K562 (cell line): ENCODE measurements at regions not wholly inside any gene's neighbourhood (a gene's known extent, or its start where the extent isn't known, plus 50 kb on each side); places are given as distances from the start of the nearest gene placed in this dataset.

Experiments
- ATAC-seq: fragments of 200-7000 bp; cut with Tn5 transposase; 3 replicates; pipeline ENCODE4 v1.9.1; 2020; ENCODE audit warnings: moderate library complexity
- BruUV-seq: library from RNA; stranded (reverse); fragments of 400-500 nt; replicated peaks from 2 replicates; lab custom pipeline; 2021; lab: Mats Ljungman, UMichigan
- CTCF ChIA-PET: fragments of 300-600 bp; formaldehyde crosslinking; extraction: SDS; loops from one replicate; lab custom pipeline; 2021; ENCODE audit warnings: low intra/inter-chr PET ratio; lab: Yijun Ruan, JAX
- POLR2A ChIA-PET: fragments of 300-600, 350-650 bp; sonication (Branson Sonifier 250); formaldehyde crosslinking; extraction: SDS; loops from one replicate; lab custom pipeline; 2021; ENCODE audit warnings: antibody characterized with exemption, inconsistent platforms; lab: Yijun Ruan, JAX
- DNase-seq, 4 experiments: peaks; one replicate each; pipeline versions ENCODE4 v3.0.0 to v3.0.0-alpha.2; 2011 to 2018; ENCODE audit warnings: low spot score in 3 of 4, mixed read lengths in 3 of 4; ENCODE audit errors: extremely low read depth in 1 of 4
- FAIRE-seq: peaks from 2 replicates; lab custom pipeline; 2011; peaks lifted over from hg19 to GRCh38; lab: Jason Lieb, UNC
- H2AFZ ChIP-seq: 2 replicates; pipeline ENCODE4 v1.6.0; 2011; ENCODE audit warnings: low read depth, low read length, control low read depth, inconsistent platforms
- H3K27ac ChIP-seq: fragments of 200-600 bp; 3 replicates; pipeline ENCODE4 v1.8.0; 2011; ENCODE audit warnings: low read depth, mild to moderate bottlenecking, control low read depth, inconsistent platforms, low read length, moderate library complexity, mixed read lengths; ENCODE audit errors: extremely low read depth
- H3K27me3 ChIP-seq, 2 experiments: fragments of 300-600 bp in 1 of 2; 2 replicates in 1 of 2; 3 replicates in 1 of 2; pipeline versions ENCODE4 v1.6.0 to v1.8.0; 2011; ENCODE audit warnings: inconsistent platforms in 2 of 2, low read length in 2 of 2, mild to moderate bottlenecking in 1 of 2, mixed read lengths in 1 of 2, moderate library complexity in 1 of 2; ENCODE audit not compliant: control insufficient read depth in 2 of 2, insufficient read depth in 2 of 2
- H3K36me3 ChIP-seq: fragments of 300-600 bp; 3 replicates; pipeline ENCODE4 v1.8.0; 2011; ENCODE audit warnings: mild to moderate bottlenecking, low read length, inconsistent platforms; ENCODE audit not compliant: control insufficient read depth, insufficient read depth
- H3K4me1 ChIP-seq, 2 experiments: fragments of 200-600 bp in 1 of 2; replicated peaks in 1 of 2; 2 replicates in 1 of 2; 3 replicates in 1 of 2; pipeline versions ENCODE4 v1.5.1 to v1.8.0; 2011; ENCODE audit warnings: inconsistent platforms in 2 of 2, low read length in 2 of 2, mild to moderate bottlenecking in 1 of 2, mixed read lengths in 1 of 2, moderate library complexity in 1 of 2; ENCODE audit not compliant: control insufficient read depth in 2 of 2, insufficient read depth in 2 of 2
- H3K4me2 ChIP-seq: 2 replicates; pipeline ENCODE4 v1.6.1; 2011; ENCODE audit warnings: low read length, control low read depth, inconsistent platforms, mixed read lengths; ENCODE audit not compliant: insufficient read depth
- H3K4me3 ChIP-seq: fragments of 200-600 bp; sonication (generic), shearing (Covaris generic); 2 replicates; pipeline ENCODE4 v1.5.1; 2016; ENCODE audit warnings: control low read depth, inconsistent platforms
- H3K79me2 ChIP-seq: fragments of 200-600 bp; 3 replicates; pipeline ENCODE4 v1.8.0; 2011; ENCODE audit warnings: low read length, inconsistent platforms; ENCODE audit not compliant: control insufficient read depth, insufficient read depth
- H3K9ac ChIP-seq, 2 experiments: 2 replicates each; pipeline versions ENCODE4 v1.6.0 to v1.6.1; 2011; ENCODE audit warnings: low read depth in 2 of 2, low read length in 2 of 2, control low read depth in 1 of 2, inconsistent platforms in 1 of 2, mild to moderate bottlenecking in 1 of 2, mixed read lengths in 1 of 2; ENCODE audit not compliant: insufficient read depth in 1 of 2
- H3K9me1 ChIP-seq: one replicate; pipeline ENCODE4 v1.6.0; 2011; ENCODE audit warnings: inconsistent platforms, mild to moderate bottlenecking, low read length, moderate library complexity; ENCODE audit not compliant: control insufficient read depth, insufficient read depth
- H3K9me3 ChIP-seq: replicated peaks from 2 replicates; pipeline ENCODE4 v1.5.1; 2011; ENCODE audit warnings: low read depth, low read length, inconsistent platforms; ENCODE audit not compliant: control insufficient read depth, insufficient read depth
- H4K20me1 ChIP-seq: replicated peaks from 2 replicates; pipeline ENCODE4 v1.6.1; 2011; ENCODE audit warnings: low read length, inconsistent platforms, mixed read lengths; ENCODE audit not compliant: control insufficient read depth, insufficient read depth
- ASH1L ChIP-seq: fragments of 450-650 bp; IDR thresholded peaks from 2 replicates; pipeline ENCODE4 v1.6.1; 2018; ENCODE audit warnings: borderline replicate concordance, mild to moderate bottlenecking, low read depth; ENCODE audit not compliant: partially characterized antibody
- CREBBP ChIP-seq: IDR thresholded peaks from one replicate; pipeline ENCODE4 v1.6.1; 2012; ENCODE audit warnings: low read depth, mild to moderate bottlenecking, control low read depth, inconsistent platforms, low read length
- EP300 ChIP-seq: IDR thresholded peaks from 2 replicates; pipeline ENCODE4 v1.6.1; 2012; ENCODE audit warnings: low read length, improper control_type of control experiment
- FOSL1 ChIP-seq: fragments of 200-800 bp; sonication (Bioruptor generic); conservative IDR thresholded peaks from 2 replicates; pipeline ENCODE4 v1.6.1; 2016; ENCODE audit warnings: missing genetic modification characterization, missing compliant biosample characterization
- MEF2D ChIP-seq: conservative IDR thresholded peaks from 2 replicates; pipeline ENCODE4 v1.6.1; 2016; ENCODE audit warnings: low read depth, missing genetic modification characterization, missing compliant biosample characterization
- PYGO2 ChIP-seq: fragments of 450-650 bp; IDR thresholded peaks from 2 replicates; pipeline ENCODE4 v1.6.1; 2016; ENCODE audit warnings: mild to moderate bottlenecking, missing genetic modification characterization, moderate library complexity, missing compliant biosample characterization
- TAF1 ChIP-seq: IDR thresholded peaks from 2 replicates; pipeline ENCODE4 v1.6.1; 2011; ENCODE audit warnings: mild to moderate bottlenecking, low read length, moderate library complexity; ENCODE audit not compliant: insufficient read depth, control insufficient read depth, severe bottlenecking; ENCODE audit errors: extremely low read depth
- ZNF274 ChIP-seq: IDR thresholded peaks from 2 replicates; pipeline ENCODE4 v1.6.1; 2011; ENCODE audit warnings: low read depth, mild to moderate bottlenecking, low read length, moderate library complexity, borderline replicate concordance
- ZNF384 ChIP-seq: IDR thresholded peaks from 2 replicates; pipeline ENCODE4 v1.6.1; 2012; ENCODE audit warnings: low read depth, low read length, improper control_type of control experiment
- ZNF431 ChIP-seq: sonication (generic); formaldehyde crosslinking; IDR thresholded peaks from 2 replicates; pipeline ENCODE4 v1.8.0; 2022; ENCODE audit warnings: mild to moderate bottlenecking, missing genetic modification reagents
- WGBS: fragments of 100-300 bp; shearing (Covaris generic); methylation state at CpG from one replicate; pipeline ENCODE4 v1.1.6; 2016; ENCODE audit warnings: low coverage, mixed read lengths; ENCODE audit not compliant: insufficient coverage; ENCODE audit errors: missing lambda C conversion rate; 5-methylcytosine and 5-hydroxymethylcytosine counted together
- in situ Hi-C: fragments of 300-500 bp; cut with MboI; formaldehyde crosslinking; loops from 4 replicates; pipeline ENCODE4 v1.15.0; 2018; ENCODE audit warnings: inconsistent platforms, mixed read lengths
- intact Hi-C: fragments of 100-400 bp; cut with micrococcal nuclease; formaldehyde crosslinking; loops from 2 replicates; pipeline ENCODE4 v1.14.2; 2022
- TF ChIP-seq, protein P1 (sequence below): sonication (generic); formaldehyde crosslinking; IDR thresholded peaks from 2 replicates; pipeline ENCODE4 v1.8.0; 2022; ENCODE audit warnings: mild to moderate bottlenecking, missing genetic modification reagents
- TF ChIP-seq, protein P2 (sequence below): IDR thresholded peaks from 2 replicates; pipeline ENCODE4 v1.6.1; 2011; ENCODE audit not compliant: insufficient read length; ENCODE audit errors: extremely low read depth
- TF ChIP-seq, protein P3 (sequence below): fragments of 450-650 bp; conservative IDR thresholded peaks from 2 replicates; pipeline ENCODE4 v1.6.1; 2016; ENCODE audit warnings: missing genetic modification characterization, low read depth, mild to moderate bottlenecking, control low read depth, missing compliant biosample characterization

DNA sequence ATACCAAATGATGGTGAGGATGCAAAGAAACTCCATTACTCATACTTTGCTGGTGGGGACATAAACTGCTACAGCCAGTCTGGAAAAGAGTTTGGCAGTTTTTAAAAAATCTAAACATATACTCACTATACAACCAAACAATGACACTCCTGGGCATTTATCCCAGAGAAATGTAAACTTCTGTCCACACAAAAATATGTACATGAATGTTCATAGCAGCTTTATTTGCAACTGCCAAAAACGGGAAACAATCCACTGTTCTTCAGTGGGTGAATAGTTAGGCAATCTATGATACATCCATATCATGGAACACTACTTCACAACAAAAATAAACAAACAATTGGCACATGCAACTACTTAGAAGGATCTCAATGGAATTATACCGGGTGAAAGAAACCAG lies 276.4 kb upstream of the SP8 start (continued):
- TF ChIP-seq, protein P1, sequence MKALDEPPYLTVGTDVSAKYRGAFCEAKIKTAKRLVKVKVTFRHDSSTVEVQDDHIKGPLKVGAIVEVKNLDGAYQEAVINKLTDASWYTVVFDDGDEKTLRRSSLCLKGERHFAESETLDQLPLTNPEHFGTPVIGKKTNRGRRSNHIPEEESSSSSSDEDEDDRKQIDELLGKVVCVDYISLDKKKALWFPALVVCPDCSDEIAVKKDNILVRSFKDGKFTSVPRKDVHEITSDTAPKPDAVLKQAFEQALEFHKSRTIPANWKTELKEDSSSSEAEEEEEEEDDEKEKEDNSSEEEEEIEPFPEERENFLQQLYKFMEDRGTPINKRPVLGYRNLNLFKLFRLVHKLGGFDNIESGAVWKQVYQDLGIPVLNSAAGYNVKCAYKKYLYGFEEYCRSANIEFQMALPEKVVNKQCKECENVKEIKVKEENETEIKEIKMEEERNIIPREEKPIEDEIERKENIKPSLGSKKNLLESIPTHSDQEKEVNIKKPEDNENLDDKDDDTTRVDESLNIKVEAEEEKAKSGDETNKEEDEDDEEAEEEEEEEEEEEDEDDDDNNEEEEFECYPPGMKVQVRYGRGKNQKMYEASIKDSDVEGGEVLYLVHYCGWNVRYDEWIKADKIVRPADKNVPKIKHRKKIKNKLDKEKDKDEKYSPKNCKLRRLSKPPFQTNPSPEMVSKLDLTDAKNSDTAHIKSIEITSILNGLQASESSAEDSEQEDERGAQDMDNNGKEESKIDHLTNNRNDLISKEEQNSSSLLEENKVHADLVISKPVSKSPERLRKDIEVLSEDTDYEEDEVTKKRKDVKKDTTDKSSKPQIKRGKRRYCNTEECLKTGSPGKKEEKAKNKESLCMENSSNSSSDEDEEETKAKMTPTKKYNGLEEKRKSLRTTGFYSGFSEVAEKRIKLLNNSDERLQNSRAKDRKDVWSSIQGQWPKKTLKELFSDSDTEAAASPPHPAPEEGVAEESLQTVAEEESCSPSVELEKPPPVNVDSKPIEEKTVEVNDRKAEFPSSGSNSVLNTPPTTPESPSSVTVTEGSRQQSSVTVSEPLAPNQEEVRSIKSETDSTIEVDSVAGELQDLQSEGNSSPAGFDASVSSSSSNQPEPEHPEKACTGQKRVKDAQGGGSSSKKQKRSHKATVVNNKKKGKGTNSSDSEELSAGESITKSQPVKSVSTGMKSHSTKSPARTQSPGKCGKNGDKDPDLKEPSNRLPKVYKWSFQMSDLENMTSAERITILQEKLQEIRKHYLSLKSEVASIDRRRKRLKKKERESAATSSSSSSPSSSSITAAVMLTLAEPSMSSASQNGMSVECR = no peak
- TF ChIP-seq ZNF384 = no peak
- TF ChIP-seq, protein P2, sequence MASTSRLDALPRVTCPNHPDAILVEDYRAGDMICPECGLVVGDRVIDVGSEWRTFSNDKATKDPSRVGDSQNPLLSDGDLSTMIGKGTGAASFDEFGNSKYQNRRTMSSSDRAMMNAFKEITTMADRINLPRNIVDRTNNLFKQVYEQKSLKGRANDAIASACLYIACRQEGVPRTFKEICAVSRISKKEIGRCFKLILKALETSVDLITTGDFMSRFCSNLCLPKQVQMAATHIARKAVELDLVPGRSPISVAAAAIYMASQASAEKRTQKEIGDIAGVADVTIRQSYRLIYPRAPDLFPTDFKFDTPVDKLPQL = no peak

- H3K4me1 ChIP-seq = no peaks in the 10 kb centered on the region
- FAIRE-seq (no peak), DNase-seq (no peak), ATAC-seq (no peak)
- no peak overlapping the region for H3K4me3 ChIP-seq
- under 1% methylated on average over 6 of the region's 6 CpGs for WGBS
- CTCF ChIA-PET = no interaction called here
- TF ChIP-seq ZNF431 (CRISPR knock-in tag) (no peak), PYGO2 (tag) (no peak), CREBBP (no peak), MEF2D (tag) (no peak), EP300 (no peak), ASH1L (no peak), TAF1 (no peak), ZNF274 (no peak), FOSL1 (tag) (no peak)
- TF ChIP-seq, protein P3, sequence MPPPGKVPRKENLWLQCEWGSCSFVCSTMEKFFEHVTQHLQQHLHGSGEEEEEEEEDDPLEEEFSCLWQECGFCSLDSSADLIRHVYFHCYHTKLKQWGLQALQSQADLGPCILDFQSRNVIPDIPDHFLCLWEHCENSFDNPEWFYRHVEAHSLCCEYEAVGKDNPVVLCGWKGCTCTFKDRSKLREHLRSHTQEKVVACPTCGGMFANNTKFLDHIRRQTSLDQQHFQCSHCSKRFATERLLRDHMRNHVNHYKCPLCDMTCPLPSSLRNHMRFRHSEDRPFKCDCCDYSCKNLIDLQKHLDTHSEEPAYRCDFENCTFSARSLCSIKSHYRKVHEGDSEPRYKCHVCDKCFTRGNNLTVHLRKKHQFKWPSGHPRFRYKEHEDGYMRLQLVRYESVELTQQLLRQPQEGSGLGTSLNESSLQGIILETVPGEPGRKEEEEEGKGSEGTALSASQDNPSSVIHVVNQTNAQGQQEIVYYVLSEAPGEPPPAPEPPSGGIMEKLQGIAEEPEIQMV = no peak
- H3K4me2 ChIP-seq = no peak overlapping the region
- BruUV-seq = no TSS peak
- H3K9ac ChIP-seq = no peak overlapping the region
- H4K20me1 ChIP-seq = no peaks in the 10 kb centered on the region
- no peak overlapping the region for H3K27ac ChIP-seq
- H3K9me3 ChIP-seq = no peaks in the 10 kb centered on the region
- H3K79me2 ChIP-seq = no peaks in the 10 kb centered on the region
- no peaks in the 10 kb centered on the region for H3K36me3 ChIP-seq
- H2AFZ ChIP-seq = no peak overlapping the region
- in situ Hi-C loops = no loop called here
- no peaks in the 10 kb centered on the region for H3K27me3 ChIP-seq
- POLR2A ChIA-PET = no interaction called here
- intact Hi-C loops = no loop called here
- no peaks in the 10 kb centered on the region for H3K9me1 ChIP-seq
These were observed 278.3 kb upstream of the SP8 start for GRCh38 chr7:21064698-21065648.
